H1 (cell line): ENCODE measurements at regions not wholly inside any gene's neighbourhood (a gene's known extent, or its start where the extent isn't known, plus 50 kb on each side); places are given as distances from the start of the nearest gene placed in this dataset.

Source experiments
- CTCF ChIA-PET: fragments of 300-600 bp; sonication (Branson Sonifier 250); formaldehyde crosslinking; loops from one replicate; lab custom pipeline; 2021; ENCODE audit not compliant: partially characterized antibody; lab: Charles Lee
- POLR2A ChIA-PET: fragments of 300-600 bp; sonication (Branson Sonifier 250); formaldehyde crosslinking; loops from one replicate; lab custom pipeline; 2021; ENCODE audit warnings: inconsistent platforms; ENCODE audit not compliant: partially characterized antibody; lab: Charles Lee
- DNase-seq, 2 experiments: peaks; one replicate each; pipeline versions ENCODE4 v3.0.0 to v3.0.0-alpha.2; 2010 to 2022; ENCODE audit warnings: low spot score in 2 of 2, low read depth in 1 of 2, mixed read lengths in 1 of 2
- FAIRE-seq: peaks from 2 replicates; lab custom pipeline; 2011; peaks lifted over from hg19 to GRCh38; lab: Jason Lieb, UNC
- H2AFZ ChIP-seq: 2 replicates; pipeline ENCODE4 v1.8.1; 2012; ENCODE audit warnings: low read length, inconsistent platforms
- H2AK5ac ChIP-seq: 2 replicates; pipeline ENCODE4 v1.6.1; 2013; ENCODE audit warnings: low read depth, low read length
- H2BK120ac ChIP-seq: replicated peaks from 2 replicates; pipeline ENCODE3; 2013; ENCODE audit warnings: low read depth, low read length, inconsistent platforms
- H2BK12ac ChIP-seq: 2 replicates; pipeline ENCODE4 v1.6.1; 2013; ENCODE audit warnings: low read depth, low read length
- H2BK15ac ChIP-seq: 2 replicates; pipeline ENCODE4 v1.6.1; 2013; ENCODE audit warnings: low read length
- H2BK20ac ChIP-seq: 2 replicates; pipeline ENCODE4 v1.6.1; 2013; ENCODE audit warnings: low read length
- H2BK5ac ChIP-seq: 2 replicates; pipeline ENCODE4 v1.6.1; 2013; ENCODE audit warnings: low read depth, low read length
- H3K14ac ChIP-seq: 2 replicates; pipeline ENCODE4 v1.6.1; 2013; ENCODE audit warnings: inconsistent platforms; ENCODE audit not compliant: insufficient read length
- H3K18ac ChIP-seq: 2 replicates; pipeline ENCODE4 v1.6.1; 2013; ENCODE audit warnings: low read length; ENCODE audit errors: extremely low read depth
- H3K23ac ChIP-seq: 2 replicates; pipeline ENCODE4 v1.6.1; 2013; ENCODE audit warnings: inconsistent platforms; ENCODE audit not compliant: insufficient read length
- H3K23me2 ChIP-seq: 2 replicates; pipeline ENCODE4 v1.6.1; 2013; ENCODE audit warnings: low read depth, low read length
- H3K27ac ChIP-seq: 2 replicates; pipeline ENCODE4 v1.6.1; 2011; ENCODE audit warnings: low read depth, low read length, inconsistent platforms
- H3K27me3 ChIP-seq, 4 experiments: replicated peaks in 1 of 4; 1 replicate in 1 of 4; 2 replicates in 3 of 4; pipeline versions ENCODE4 v1.6.1 to v1.8.1; 2011 to 2013; ENCODE audit warnings: low read length in 3 of 4, mild to moderate bottlenecking in 3 of 4, inconsistent platforms in 2 of 4, mixed read lengths in 2 of 4, moderate library complexity in 1 of 4; ENCODE audit not compliant: control insufficient read depth in 3 of 4, insufficient read depth in 3 of 4; ENCODE audit errors: extremely low read depth in 1 of 4
- H3K36me3 ChIP-seq, 4 experiments: 2 replicates each; pipeline versions ENCODE4 v1.6.1 to v1.8.1; 2011 to 2013; ENCODE audit warnings: mild to moderate bottlenecking in 4 of 4, low read length in 3 of 4, moderate library complexity in 2 of 4, control low read depth in 1 of 4, inconsistent platforms in 1 of 4; ENCODE audit not compliant: insufficient read depth in 4 of 4, control insufficient read depth in 2 of 4
- H3K4ac ChIP-seq: replicated peaks from 2 replicates; pipeline ENCODE3; 2013; ENCODE audit warnings: low read length, low read depth, mixed read lengths, inconsistent platforms; ENCODE audit not compliant: insufficient read length
- H3K4me1 ChIP-seq, 4 experiments: replicated peaks in 1 of 4; 1 replicate in 1 of 4; 2 replicates in 3 of 4; pipeline versions ENCODE4 v1.6.1 to v1.8.1; 2011 to 2013; ENCODE audit warnings: low read length in 3 of 4, inconsistent platforms in 2 of 4, mixed read lengths in 1 of 4; ENCODE audit not compliant: insufficient read depth in 4 of 4, control insufficient read depth in 3 of 4
- H3K4me2 ChIP-seq, 2 experiments: 2 replicates each; pipeline versions ENCODE4 v1.6.1 to v1.8.1; 2011 to 2013; ENCODE audit warnings: low read depth in 2 of 2, low read length in 2 of 2, control low read depth in 1 of 2, inconsistent platforms in 1 of 2, mild to moderate bottlenecking in 1 of 2; ENCODE audit not compliant: insufficient read depth in 1 of 2
- H3K4me3 ChIP-seq, 4 experiments: fragments of 200-600, 300-600 bp in 1 of 4; sonication (generic), shearing (Covaris generic), sonication (Bioruptor Twin) in 1 of 4; 2 replicates each; pipeline versions ENCODE4 v1.5.1 to v1.8.1; 2011 to 2016; ENCODE audit warnings: low read length in 4 of 4, low read depth in 3 of 4, control low read depth in 2 of 4, inconsistent platforms in 2 of 4, mild to moderate bottlenecking in 2 of 4, mixed read lengths in 1 of 4, moderate library complexity in 1 of 4; ENCODE audit not compliant: insufficient read depth in 2 of 4; ENCODE audit errors: extremely low read depth in 1 of 4
- H3K56ac ChIP-seq: replicated peaks from 2 replicates; pipeline ENCODE3; 2013; ENCODE audit warnings: low read depth, mild to moderate bottlenecking, mixed read lengths, low read length, inconsistent platforms; ENCODE audit not compliant: insufficient read length
- H3K79me1 ChIP-seq: 2 replicates; pipeline ENCODE4 v1.6.1; 2013; ENCODE audit warnings: low read depth, low read length, control low read depth
- H3K79me2 ChIP-seq, 2 experiments: 2 replicates each; pipeline versions ENCODE4 v1.6.1 to v1.8.1; 2012 to 2013; ENCODE audit warnings: low read length in 2 of 2, mild to moderate bottlenecking in 2 of 2, inconsistent platforms in 1 of 2; ENCODE audit not compliant: insufficient read depth in 2 of 2, control insufficient read depth in 1 of 2
- H3K9ac ChIP-seq, 4 experiments: replicated peaks in 1 of 4; 1 replicate in 1 of 4; 2 replicates in 3 of 4; pipeline versions ENCODE4 v1.6.1 to v1.8.1; 2011 to 2013; ENCODE audit warnings: low read depth in 3 of 4, low read length in 3 of 4, control low read depth in 2 of 4, mild to moderate bottlenecking in 2 of 4, moderate library complexity in 2 of 4, inconsistent platforms in 1 of 4; ENCODE audit errors: extremely low read depth in 1 of 4
- H3K9me3 ChIP-seq, 2 experiments: 2 replicates each; pipeline versions ENCODE4 v1.6.1 to v1.8.1; 2012 to 2013; ENCODE audit warnings: mild to moderate bottlenecking in 2 of 2, moderate library complexity in 2 of 2, control low read depth in 1 of 2, inconsistent platforms in 1 of 2, low read depth in 1 of 2, low read length in 1 of 2, mixed read lengths in 1 of 2; ENCODE audit not compliant: insufficient read depth in 2 of 2
- H4K20me1 ChIP-seq, 2 experiments: replicated peaks in 1 of 2; 2 replicates each; pipeline versions ENCODE3 to v1.8.1; 2011 to 2013; ENCODE audit warnings: inconsistent platforms in 2 of 2, low read length in 2 of 2, mild to moderate bottlenecking in 1 of 2; ENCODE audit not compliant: insufficient read depth in 2 of 2, control insufficient read depth in 1 of 2
- H4K5ac ChIP-seq: 2 replicates; pipeline ENCODE4 v1.6.1; 2013; ENCODE audit warnings: low read length, low read depth, mixed read lengths, inconsistent platforms; ENCODE audit not compliant: insufficient read length
- H4K8ac ChIP-seq: 2 replicates; pipeline ENCODE4 v1.8.0; 2013; ENCODE audit warnings: mild to moderate bottlenecking, moderate library complexity, low read length, inconsistent platforms; ENCODE audit not compliant: insufficient read depth; ENCODE audit errors: extremely low read depth
- H4K91ac ChIP-seq: replicated peaks from 2 replicates; pipeline ENCODE3; 2013; ENCODE audit warnings: low read length, mixed read lengths, inconsistent platforms; ENCODE audit not compliant: insufficient read length
- POU5F1 ChIP-seq: IDR thresholded peaks from 2 replicates; pipeline ENCODE4 v1.6.1; 2011; ENCODE audit warnings: low read depth, mild to moderate bottlenecking, low read length, moderate library complexity
- WGBS, 2 experiments: shearing (Covaris generic) in 1 of 2; methylation state at CpG; one replicate each; pipeline versions ENCODE4 v1.1.6 to v1.1.7; 2013 to 2015; ENCODE audit warnings: low lambda C conversion rate in 2 of 2, mixed read lengths in 2 of 2, inconsistent platforms in 1 of 2, low coverage in 1 of 2, missing lambda C conversion rate in 1 of 2; ENCODE audit not compliant: insufficient replicate concordance in 2 of 2, insufficient coverage in 1 of 2, insufficient read length in 1 of 2; ENCODE audit errors: extremely low coverage in 1 of 2, missing lambda C conversion rate in 1 of 2; 5-methylcytosine and 5-hydroxymethylcytosine counted together

DNA sequence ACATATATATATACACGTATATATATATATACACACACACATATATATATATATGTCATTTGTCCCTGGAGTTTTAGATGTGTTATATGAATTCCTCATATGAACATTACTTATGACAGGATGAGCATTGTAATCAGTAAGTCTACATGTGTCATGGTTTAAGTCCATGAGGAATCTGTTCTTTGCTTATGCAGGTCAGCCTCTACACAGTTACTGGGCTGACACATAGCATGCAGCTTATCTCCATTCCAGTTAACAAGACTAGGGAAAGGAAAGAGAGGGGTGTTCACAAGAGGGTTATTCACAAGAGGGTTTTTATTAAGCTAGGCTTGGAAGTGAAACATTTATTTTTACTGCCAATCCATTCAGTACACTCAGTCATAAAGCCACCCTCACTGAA, 226.7 kb downstream of the SNX13 start:
- Histone ChIP-seq H2AK5ac (no peak overlapping the region), H3K9ac (no peak overlapping the region), H4K91ac (no peak overlapping the region), H3K18ac (no peak overlapping the region), H2BK15ac (no peak overlapping the region), H4K5ac (no peak overlapping the region), H3K4me2 (no peak overlapping the region), H2BK12ac (no peak overlapping the region), H2BK120ac (no peak overlapping the region), H3K4me1 (peaks cover 0 to 2% (median 0%) of the 10 kb centered on the region in 4 experiments; a peak in 1 of 7 replicates)
- DNase-seq (no peak), FAIRE-seq (no peak)
- TF ChIP-seq POU5F1 = no peak
- TF ChIP-seq, all 59 proteins: peak for 0
- Histone ChIP-seq H3K79me1 (no peaks in the 10 kb centered on the region), H2BK20ac (no peak overlapping the region), H3K27me3 (no peaks in the 10 kb centered on the region), H2AFZ (no peak overlapping the region), H3K23ac (no peak overlapping the region), H3K9me3 (no peaks in the 10 kb centered on the region), H3K79me2 (no peaks in the 10 kb centered on the region), H3K56ac (no peak overlapping the region), H3K27ac (no peak overlapping the region), H3K36me3 (no peaks in the 10 kb centered on the region), H4K20me1 (no peaks in the 10 kb centered on the region), H3K4ac (no peak overlapping the region), H4K8ac (no peak overlapping the region), H3K14ac (no peak overlapping the region), H3K23me2 (no peaks in the 10 kb centered on the region), H2BK5ac (no peak overlapping the region), H3K4me3 (no peak overlapping the region)
- ChIA-PET CTCF (interaction anchor here (0.7 to 1.1 kb wide), 3 partner anchors 10 to 351 kb away, joined by 3 read pairs; no protein-coding TSS in a partner anchor), POLR2A (no interaction called here)
- WGBS, 2 experiments = 44% methylated on average over 1 of the region's 1 CpG; no CpG with 5 or more reads in 1 of the 2 experiments
